HL-60 (cell line): ENCODE measurements at regions not wholly inside any gene's neighbourhood (a gene's known extent, or its start where the extent isn't known, plus 50 kb on each side); places are given as distances from the start of the nearest gene placed in this dataset.

Experiments used
- DNase-seq, 2 experiments: peaks; one replicate each; pipeline ENCODE4 v3.0.0-alpha.2; 2010 to 2020; ENCODE audit warnings: low read depth in 1 of 2, low spot score in 1 of 2
- H3K27ac ChIP-seq: fragments of 250-450 bp; sonication (Bioruptor Pico); replicated peaks from 2 replicates; pipeline ENCODE4 v1.5.1; 2020; ENCODE audit warnings: mild to moderate bottlenecking, moderate library complexity
- H3K27me3 ChIP-seq: fragments of 250-450 bp; sonication (Bioruptor Pico); 2 replicates; pipeline ENCODE4 v1.5.1; 2021; ENCODE audit warnings: mild to moderate bottlenecking, moderate library complexity; ENCODE audit not compliant: insufficient read depth, poor library complexity, severe bottlenecking
- H3K4me3 ChIP-seq: replicated peaks from 2 replicates; pipeline ENCODE4 v1.5.1; 2011; ENCODE audit warnings: mild to moderate bottlenecking, control low read depth, low read length; ENCODE audit not compliant: insufficient read depth
- CTCF ChIP-seq: IDR thresholded peaks from one replicate; pipeline ENCODE4 v1.5.1; 2011; ENCODE audit warnings: low read length, control low read depth, inconsistent platforms; ENCODE audit not compliant: insufficient read depth
- GABPA ChIP-seq: IDR thresholded peaks from 2 replicates; pipeline ENCODE4 v1.6.1; 2012; ENCODE audit warnings: low read depth
- POLR2AphosphoS5 ChIP-seq: IDR thresholded peaks from 2 replicates; pipeline ENCODE4 v1.6.1; 2012; ENCODE audit warnings: low read depth
- REST ChIP-seq: IDR thresholded peaks from 2 replicates; pipeline ENCODE4 v1.6.1; 2012; ENCODE audit warnings: low read depth; ENCODE audit not compliant: insufficient replicate concordance
- SPI1 ChIP-seq: IDR thresholded peaks from 2 replicates; pipeline ENCODE4 v1.6.1; 2012; ENCODE audit warnings: low read depth, mild to moderate bottlenecking, borderline replicate concordance

GRCh38 chr2:10224734-10225133 is 78.0 kb upstream of the HPCAL1 start:
- Histone ChIP-seq H3K27ac (no peak overlapping the region), H3K4me3 (no peak overlapping the region), H3K27me3 (no peaks in the 10 kb centered on the region)
- no peak for TF ChIP-seq GABPA
- TF ChIP-seq SPI1, result no peak
- TF ChIP-seq CTCF, result no peak
- no peak for TF ChIP-seq POLR2AphosphoS5
- no peak for TF ChIP-seq REST
- DNase-seq, result no peak

GRCh38 chr2:10225291-10226037 is 77.2 kb upstream of the HPCAL1 start:
- no peak for DNase-seq
- H3K27me3 ChIP-seq, result no peaks in the 10 kb centered on the region

More at GRCh38 chr2:10225291-10226037, 77.2 kb upstream of the HPCAL1 start:
- H3K27ac ChIP-seq, result no peak overlapping the region
- no peak for TF ChIP-seq SPI1
- TF ChIP-seq REST, result no peak
- TF ChIP-seq GABPA, result no peak
- no peak for TF ChIP-seq CTCF
- no peak for TF ChIP-seq POLR2AphosphoS5
- no peak overlapping the region for H3K4me3 ChIP-seq
